ENCODE measurements at regions not wholly inside any gene's neighbourhood (a gene's known extent, or its start where the extent isn't known, plus 50 kb on each side); places are given as distances from the start of the nearest gene placed in this dataset.

DNA sequence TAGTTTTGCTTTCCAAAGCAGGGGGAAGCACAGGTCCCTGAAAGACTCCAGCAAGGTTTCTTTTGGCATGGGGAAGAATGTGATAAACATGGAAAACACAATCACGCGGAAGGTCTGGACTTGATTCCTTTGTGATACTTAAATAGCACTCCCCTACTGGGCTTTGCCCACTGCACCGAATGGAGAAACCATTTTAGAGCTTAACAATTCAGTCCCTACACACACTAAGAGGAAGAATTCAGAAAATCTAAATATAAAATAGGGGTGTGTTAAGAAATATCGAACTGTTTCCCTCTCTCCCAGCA lies 71.4 kb upstream of the NHSL1 start:
- no peaks in the 10 kb centered on the region for H3K4me1 ChIP-seq (ENCODE audit: control insufficient read depth in 1 of 2, insufficient read depth in 2 of 2, low read length in 2 of 2)
- no TSS peak for BruUV-seq (replicated peaks)
- RAD21 ChIA-PET (ENCODE audit: low non-redundant PET in 1 of 2, low total read pairs in 2 of 2, uncharacterized antibody in 2 of 2, unreplicated experiment in 2 of 2): no interaction called here
- TF ChIP-seq ZNF274 (IDR thresholded peaks at IDR 0.05; ENCODE audit: low read depth, low read length) (no peak), ZBTB33 (IDR thresholded peaks at IDR 0.05; ENCODE audit: extremely low read depth, insufficient replicate concordance, low read length) (no peak), POLR2AphosphoS5 (IDR thresholded peaks at IDR 0.05; ENCODE audit: low read depth, low read length) (no peak), SP1 (IDR thresholded peaks at IDR 0.05; ENCODE audit: low read depth) (no peak), SRF (IDR thresholded peaks at IDR 0.05; ENCODE audit: low read depth) (no peak), MAX (IDR thresholded peaks at IDR 0.05) (no peak), SIN3A (IDR thresholded peaks at IDR 0.05; ENCODE audit: low read depth) (no peak)
- TF ChIP-seq, protein P1, sequence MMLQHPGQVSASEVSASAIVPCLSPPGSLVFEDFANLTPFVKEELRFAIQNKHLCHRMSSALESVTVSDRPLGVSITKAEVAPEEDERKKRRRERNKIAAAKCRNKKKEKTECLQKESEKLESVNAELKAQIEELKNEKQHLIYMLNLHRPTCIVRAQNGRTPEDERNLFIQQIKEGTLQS (IDR thresholded peaks at IDR 0.05): no peak
- TF ChIP-seq, protein P2, sequence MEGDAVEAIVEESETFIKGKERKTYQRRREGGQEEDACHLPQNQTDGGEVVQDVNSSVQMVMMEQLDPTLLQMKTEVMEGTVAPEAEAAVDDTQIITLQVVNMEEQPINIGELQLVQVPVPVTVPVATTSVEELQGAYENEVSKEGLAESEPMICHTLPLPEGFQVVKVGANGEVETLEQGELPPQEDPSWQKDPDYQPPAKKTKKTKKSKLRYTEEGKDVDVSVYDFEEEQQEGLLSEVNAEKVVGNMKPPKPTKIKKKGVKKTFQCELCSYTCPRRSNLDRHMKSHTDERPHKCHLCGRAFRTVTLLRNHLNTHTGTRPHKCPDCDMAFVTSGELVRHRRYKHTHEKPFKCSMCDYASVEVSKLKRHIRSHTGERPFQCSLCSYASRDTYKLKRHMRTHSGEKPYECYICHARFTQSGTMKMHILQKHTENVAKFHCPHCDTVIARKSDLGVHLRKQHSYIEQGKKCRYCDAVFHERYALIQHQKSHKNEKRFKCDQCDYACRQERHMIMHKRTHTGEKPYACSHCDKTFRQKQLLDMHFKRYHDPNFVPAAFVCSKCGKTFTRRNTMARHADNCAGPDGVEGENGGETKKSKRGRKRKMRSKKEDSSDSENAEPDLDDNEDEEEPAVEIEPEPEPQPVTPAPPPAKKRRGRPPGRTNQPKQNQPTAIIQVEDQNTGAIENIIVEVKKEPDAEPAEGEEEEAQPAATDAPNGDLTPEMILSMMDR (IDR thresholded peaks at IDR 0.05 in 2 of 3, conservative IDR thresholded peaks at IDR 0.05 in 1 of 3; ENCODE audit: borderline replicate concordance in 1 of 3, insufficient read depth in 1 of 3, low read depth in 2 of 3, low read length in 2 of 3): no peak
- H3K27ac ChIP-seq (ENCODE audit: low read depth, low read length): no peak overlapping the region
- CTCF ChIA-PET: no interaction called here
- no peak overlapping the region for H2AFZ ChIP-seq (ENCODE audit: low read depth, low read length, poor library complexity, severe bottlenecking)
- no peak overlapping the region for H3K4me3 ChIP-seq (replicated peaks in 1 of 2; ENCODE audit: low read depth in 1 of 2, low read length in 2 of 2)
- no peaks in the 10 kb centered on the region for H3K9me3 ChIP-seq (ENCODE audit: control insufficient read depth in 1 of 2, insufficient read depth in 1 of 2, low read depth in 1 of 2, low read length in 2 of 2)
- no peaks in the 10 kb centered on the region for H4K20me1 ChIP-seq (ENCODE audit: insufficient read depth)
- intact Hi-C loops (cut with micrococcal nuclease): no loop called here
- no peaks in the 10 kb centered on the region for H3K36me3 ChIP-seq (ENCODE audit: control insufficient read depth in 1 of 2, insufficient read depth in 2 of 2, low read length in 2 of 2)
- no peaks in the 10 kb centered on the region for H3K79me2 ChIP-seq (ENCODE audit: insufficient read depth, low read length)
- DNase-seq (ENCODE audit: low read depth, low spot score) (no peak), ATAC-seq (no peak)
- no peak overlapping the region for H3K9ac ChIP-seq (ENCODE audit: low read length)
- H3K9me2 ChIP-seq (ENCODE audit: insufficient read depth): no peaks in the 10 kb centered on the region
- no peak overlapping the region for H3K4me2 ChIP-seq (ENCODE audit: low read length)
- POLR2A ChIA-PET: no interaction called here
- no peaks in the 10 kb centered on the region for H3K27me3 ChIP-seq (ENCODE audit: insufficient read depth, low read length)
